NB4 (cell line): ENCODE measurements at regions not wholly inside any gene's neighbourhood (a gene's known extent, or its start where the extent isn't known, plus 50 kb on each side); places are given as distances from the start of the nearest gene placed in this dataset.

Source experiments
- POLR2A ChIP-seq: IDR thresholded peaks from 2 replicates; pipeline ENCODE4 v1.6.1; 2011; ENCODE audit warnings: mild to moderate bottlenecking; ENCODE audit not compliant: insufficient read length; ENCODE audit errors: extremely low read depth
- TF ChIP-seq, protein P1 (sequence below): IDR thresholded peaks from one replicate; pipeline ENCODE4 v1.5.1; 2012; ENCODE audit warnings: low read depth, low read length
- TF ChIP-seq, protein P2 (sequence below): IDR thresholded peaks from 2 replicates; pipeline ENCODE4 v1.6.1; 2011; ENCODE audit warnings: low read depth, low read length

DNA sequence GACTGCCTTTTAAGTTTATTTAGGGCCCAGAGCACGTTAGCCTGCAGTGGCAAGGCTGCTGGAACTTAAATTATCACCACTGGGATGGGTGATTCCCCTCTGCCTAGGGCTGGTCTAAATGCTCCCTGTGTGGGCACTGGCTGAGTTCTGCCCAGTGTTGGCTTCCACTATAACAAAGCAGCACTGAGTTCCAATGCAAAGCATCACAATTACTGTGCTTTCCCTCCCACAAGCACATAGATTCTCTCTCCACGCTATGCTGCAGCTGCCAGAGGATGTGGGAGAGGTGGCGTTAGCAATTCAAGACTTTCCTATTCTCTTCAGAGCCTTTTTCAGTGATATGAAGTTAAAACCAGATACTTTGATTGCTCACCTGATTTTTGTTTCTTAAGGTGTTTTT, 328.9 kb upstream of the DDX18 start:
- TF ChIP-seq, protein P1, sequence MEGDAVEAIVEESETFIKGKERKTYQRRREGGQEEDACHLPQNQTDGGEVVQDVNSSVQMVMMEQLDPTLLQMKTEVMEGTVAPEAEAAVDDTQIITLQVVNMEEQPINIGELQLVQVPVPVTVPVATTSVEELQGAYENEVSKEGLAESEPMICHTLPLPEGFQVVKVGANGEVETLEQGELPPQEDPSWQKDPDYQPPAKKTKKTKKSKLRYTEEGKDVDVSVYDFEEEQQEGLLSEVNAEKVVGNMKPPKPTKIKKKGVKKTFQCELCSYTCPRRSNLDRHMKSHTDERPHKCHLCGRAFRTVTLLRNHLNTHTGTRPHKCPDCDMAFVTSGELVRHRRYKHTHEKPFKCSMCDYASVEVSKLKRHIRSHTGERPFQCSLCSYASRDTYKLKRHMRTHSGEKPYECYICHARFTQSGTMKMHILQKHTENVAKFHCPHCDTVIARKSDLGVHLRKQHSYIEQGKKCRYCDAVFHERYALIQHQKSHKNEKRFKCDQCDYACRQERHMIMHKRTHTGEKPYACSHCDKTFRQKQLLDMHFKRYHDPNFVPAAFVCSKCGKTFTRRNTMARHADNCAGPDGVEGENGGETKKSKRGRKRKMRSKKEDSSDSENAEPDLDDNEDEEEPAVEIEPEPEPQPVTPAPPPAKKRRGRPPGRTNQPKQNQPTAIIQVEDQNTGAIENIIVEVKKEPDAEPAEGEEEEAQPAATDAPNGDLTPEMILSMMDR: no peak
- TF ChIP-seq POLR2A: no peak
- TF ChIP-seq, protein P2, sequence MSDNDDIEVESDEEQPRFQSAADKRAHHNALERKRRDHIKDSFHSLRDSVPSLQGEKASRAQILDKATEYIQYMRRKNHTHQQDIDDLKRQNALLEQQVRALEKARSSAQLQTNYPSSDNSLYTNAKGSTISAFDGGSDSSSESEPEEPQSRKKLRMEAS: no peak
